HL-60 (cell line): ENCODE measurements at regions not wholly inside any gene's neighbourhood (a gene's known extent, or its start where the extent isn't known, plus 50 kb on each side); places are given as distances from the start of the nearest gene placed in this dataset.

Experiments used
- CTCF ChIP-seq: IDR thresholded peaks from one replicate; pipeline ENCODE4 v1.5.1; 2011; ENCODE audit warnings: low read length, control low read depth, inconsistent platforms; ENCODE audit not compliant: insufficient read depth
- REST ChIP-seq: IDR thresholded peaks from 2 replicates; pipeline ENCODE4 v1.6.1; 2012; ENCODE audit warnings: low read depth; ENCODE audit not compliant: insufficient replicate concordance

- no peak for TF ChIP-seq CTCF
- TF ChIP-seq REST = no peak
These were observed 314.6 kb upstream of the SGCG start for GRCh38 chr13:22866221-22866620.
